ENCODE measurements at regions not wholly inside any gene's neighbourhood (a gene's known extent, or its start where the extent isn't known, plus 50 kb on each side); places are given as distances from the start of the nearest gene placed in this dataset.

- DNase-seq: no peak
Measured at GRCh38 chr3:117926819-117927218, 1107.8 kb downstream of the IGSF11 start.

- DNase-seq: no peak
Measured at GRCh38 chr3:117927825-117928224, 1106.8 kb downstream of the IGSF11 start.

- DNase-seq: no peak
Measured at GRCh38 chr3:117928836-117929235, 1105.8 kb downstream of the IGSF11 start.

GRCh38 chr3:117932441-117932840 lies 1102.2 kb downstream of the IGSF11 start:
- DNase-seq: no peak

GRCh38 chr3:117936159-117936558 lies 1098.5 kb downstream of the IGSF11 start:
- no peak for DNase-seq

GRCh38 chr3:117938974-117939373 lies 1095.7 kb downstream of the IGSF11 start:
- no peak for DNase-seq

DNA sequence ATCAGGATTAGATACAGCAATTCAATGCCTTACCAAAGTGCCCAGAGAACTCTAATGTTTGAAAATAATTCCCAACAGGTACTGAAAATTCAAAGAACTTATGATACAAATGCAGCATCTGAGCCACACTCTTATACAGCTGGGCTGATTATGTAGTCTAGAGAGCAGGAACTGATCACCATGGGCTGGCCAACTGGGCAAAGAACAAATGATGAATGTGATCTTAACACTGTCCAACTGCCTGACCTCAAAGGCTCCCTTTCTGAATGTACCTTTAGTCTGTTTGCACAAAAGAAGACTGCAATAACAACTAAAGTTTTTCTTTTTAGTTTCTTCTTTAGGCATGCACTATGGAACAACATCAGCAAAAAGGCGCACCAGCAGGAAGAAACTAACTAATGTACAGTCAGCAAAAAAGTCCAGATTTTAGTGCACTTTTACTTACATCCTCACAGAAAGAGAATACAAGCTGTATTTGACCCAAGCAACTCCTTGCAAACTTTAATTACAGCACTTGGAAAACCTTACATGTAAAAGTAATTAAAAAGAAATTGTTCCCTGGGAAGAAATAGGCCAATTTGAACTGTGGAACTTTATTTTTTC lies 1095.1 kb downstream of the IGSF11 start:
- DNase-seq: no peak

GRCh38 chr3:117941015-117941414 lies 1093.6 kb downstream of the IGSF11 start:
- no peak for DNase-seq

- no peak for DNase-seq
Measured at GRCh38 chr3:117941756-117942155, 1092.9 kb downstream of the IGSF11 start.

GRCh38 chr3:117954131-117954530 lies 1080.5 kb downstream of the IGSF11 start:
- no peak for DNase-seq

DNA sequence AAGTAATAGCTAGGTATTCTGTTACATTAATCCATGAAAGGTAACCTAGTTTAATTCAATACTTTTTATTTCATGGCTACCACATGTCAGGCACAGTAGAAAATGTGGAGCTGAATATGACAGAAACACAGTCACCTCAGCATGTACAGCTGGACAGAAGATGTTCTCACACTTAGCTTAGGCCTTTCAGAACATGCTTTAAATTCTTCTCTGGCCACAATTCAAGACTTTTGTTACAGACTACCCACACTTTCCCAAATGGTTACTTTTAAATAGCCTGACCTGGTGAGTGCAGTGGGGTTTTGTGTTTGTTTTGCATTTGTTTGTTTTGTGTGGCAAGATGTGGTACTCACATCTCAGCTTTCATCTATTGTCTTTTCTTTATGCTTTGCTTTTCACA lies 1079.5 kb downstream of the IGSF11 start:
- DNase-seq: peak; percentile 4

GRCh38 chr3:117958027-117958426 lies 1076.6 kb downstream of the IGSF11 start:
- no peak for DNase-seq

DNA sequence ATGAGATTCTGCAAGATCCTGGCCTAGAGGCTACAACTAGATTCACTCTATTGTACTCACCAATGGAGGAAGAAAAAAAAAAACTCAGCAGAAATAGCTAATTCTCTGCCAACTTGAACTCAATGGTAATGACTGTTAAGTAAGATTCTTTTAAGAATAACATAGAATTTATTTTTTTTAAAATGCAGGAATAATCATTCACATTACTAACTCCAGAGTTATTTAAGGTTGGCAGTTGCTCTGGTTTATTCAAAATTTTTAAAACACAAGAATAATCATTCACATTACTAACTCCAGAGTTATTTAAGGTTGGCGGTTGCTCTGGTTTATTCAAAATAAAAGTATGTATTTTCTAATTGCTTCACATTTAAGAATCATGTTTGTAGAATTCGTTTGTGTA lies 1071.9 kb downstream of the IGSF11 start:
- no peak for DNase-seq

- DNase-seq: no peak
Measured at GRCh38 chr3:117963858-117964257, 1070.8 kb downstream of the IGSF11 start.

- no peak for DNase-seq
Measured at GRCh38 chr3:117964814-117965213, 1069.8 kb downstream of the IGSF11 start.

DNA sequence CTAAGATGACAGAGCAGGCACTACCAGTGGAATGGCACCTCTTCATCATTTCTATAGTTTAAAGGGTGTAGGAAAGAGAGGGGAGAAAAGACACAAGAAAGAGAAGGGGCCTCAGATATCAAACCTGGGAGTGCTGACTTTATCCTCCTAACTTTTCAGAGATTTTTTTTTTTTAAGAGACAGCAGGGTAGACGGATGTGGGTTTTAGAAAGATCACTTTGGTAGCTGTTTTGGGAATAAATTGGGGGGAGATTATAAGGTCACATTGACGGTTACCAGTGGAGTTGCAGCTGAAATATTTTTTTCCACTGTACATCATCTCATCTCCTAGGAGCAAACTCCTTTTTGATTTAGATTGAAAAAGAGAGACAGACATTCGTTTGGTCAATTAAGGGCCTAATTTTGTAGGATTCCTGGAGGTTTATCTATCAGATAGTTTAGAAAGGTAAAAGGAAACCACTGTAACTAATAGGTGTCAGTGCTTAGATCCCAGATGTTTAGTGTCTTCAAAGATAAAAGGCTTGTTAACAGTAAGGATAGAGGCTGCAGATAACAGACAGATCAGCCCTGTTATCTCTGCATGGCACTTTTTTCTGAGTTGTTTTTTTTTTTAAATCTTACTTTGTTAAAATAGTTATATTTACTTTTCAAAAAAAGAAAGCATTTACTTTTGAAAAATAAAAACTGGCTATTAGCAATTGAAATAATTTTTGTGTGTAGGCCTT lies 1057.0 kb downstream of the IGSF11 start:
- DNase-seq: no peak

- no peak for DNase-seq
Measured at GRCh38 chr3:117979466-117979865, 1055.2 kb downstream of the IGSF11 start.

DNA sequence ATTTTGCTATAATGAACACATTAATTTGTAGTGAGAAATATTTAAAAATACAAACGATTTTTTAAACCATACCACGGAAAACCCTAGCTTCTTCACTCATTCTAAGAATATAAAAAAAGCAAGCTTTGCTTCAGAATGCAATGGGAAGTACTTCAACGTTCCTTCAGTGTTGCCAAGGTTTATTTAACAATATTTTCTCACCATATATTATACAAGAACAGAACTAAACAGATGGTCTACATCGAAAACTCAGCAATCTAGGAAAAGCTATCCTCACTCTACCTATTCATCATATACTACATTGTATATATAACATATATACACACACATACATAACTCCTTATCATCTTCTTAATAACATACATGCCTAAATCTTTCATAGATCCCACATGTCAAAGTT lies 1047.4 kb downstream of the IGSF11 start:
- no peak for DNase-seq

GRCh38 chr3:117989982-117990381 lies 1044.7 kb downstream of the IGSF11 start:
- DNase-seq: no peak

GRCh38 chr3:117990627-117991026 lies 1044.0 kb downstream of the IGSF11 start:
- no peak for DNase-seq

GRCh38 chr3:117995842-117996437 lies 1038.7 kb downstream of the IGSF11 start:
- DNase-seq: peak; percentile 50

DNA sequence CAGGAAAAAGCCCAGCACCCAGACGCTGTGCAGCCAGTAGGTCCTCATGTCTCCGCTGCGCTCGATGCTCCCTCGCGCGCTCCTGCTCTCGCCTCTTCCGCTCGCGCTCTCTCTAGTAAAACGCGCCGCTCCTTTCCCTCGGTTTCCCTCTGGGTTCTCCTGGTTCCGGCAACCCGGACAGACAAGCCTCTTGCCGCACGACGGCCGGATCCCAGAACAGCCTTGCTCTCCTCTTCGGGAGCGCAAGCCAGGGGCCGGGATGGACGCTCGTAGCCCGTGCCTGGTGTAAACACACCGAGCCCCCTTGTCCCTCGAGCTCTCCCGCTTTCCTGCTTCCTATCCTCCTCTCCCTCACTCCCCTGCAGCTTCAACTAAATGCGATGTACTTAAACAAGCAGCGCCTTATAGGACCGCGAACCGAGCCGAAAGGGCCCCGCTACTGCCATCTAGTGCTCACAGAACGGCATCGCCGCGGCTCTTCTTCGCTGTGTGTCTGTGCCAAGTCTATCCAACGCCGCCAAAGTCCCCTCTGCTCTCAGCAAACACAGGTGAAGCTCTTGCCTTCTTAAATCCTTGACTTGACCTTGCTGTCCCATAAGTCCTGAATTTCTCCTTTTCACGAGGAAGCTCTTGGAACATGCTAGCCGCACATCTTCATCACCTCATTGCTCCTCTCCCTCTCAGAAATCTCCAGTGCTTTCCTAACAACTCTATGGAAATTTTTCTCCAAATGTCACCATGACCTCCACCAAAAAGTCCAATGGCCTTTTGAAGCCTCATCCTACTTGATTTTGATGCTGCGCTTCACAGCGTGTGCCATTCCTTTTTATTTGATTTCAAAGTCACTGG lies 1037.2 kb downstream of the IGSF11 start:
- DNase-seq: peak; percentile 86

DNA sequence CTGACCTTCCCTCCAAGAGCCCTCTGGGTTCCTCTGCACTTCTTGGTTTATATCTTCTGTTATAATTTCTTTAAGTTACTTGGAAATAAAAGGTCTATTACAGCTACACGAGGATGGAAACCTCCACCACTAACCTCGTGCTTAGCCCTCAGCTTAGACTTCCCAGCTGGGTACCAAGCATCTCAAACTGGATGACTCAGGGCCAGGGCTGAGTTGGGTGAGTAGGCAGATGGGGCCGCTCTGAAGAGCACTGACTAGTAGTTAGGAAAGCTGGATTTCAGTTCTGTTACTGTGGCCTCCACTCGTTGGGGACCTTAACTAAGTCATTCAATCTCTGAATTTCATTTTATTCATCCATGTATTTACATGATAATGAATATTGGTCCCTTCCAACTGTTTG lies 1036.6 kb downstream of the IGSF11 start:
- DNase-seq: no peak

DNA sequence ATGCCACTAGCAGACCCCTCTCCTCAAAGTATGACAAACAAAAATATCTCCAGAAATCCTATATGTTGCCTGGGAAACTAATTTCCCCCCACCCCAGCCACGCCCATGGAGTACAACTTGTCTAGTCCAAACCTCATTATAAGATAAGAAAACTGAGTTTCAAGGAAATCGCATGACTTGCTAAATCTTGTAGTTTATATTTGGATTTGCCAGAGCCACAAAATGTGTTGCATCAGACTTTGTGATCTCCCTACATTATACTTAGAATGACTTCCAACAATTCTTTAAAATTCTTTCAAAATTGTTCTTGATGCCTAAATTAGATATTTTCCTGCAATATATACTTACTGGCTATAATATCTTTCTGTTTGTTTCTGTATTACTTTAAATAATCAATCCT lies 1034.4 kb downstream of the IGSF11 start:
- DNase-seq: no peak

All from NCI-H2029 (cell line).